GM12873 (cell line): ENCODE measurements at regions not wholly inside any gene's neighbourhood (a gene's known extent, or its start where the extent isn't known, plus 50 kb on each side); places are given as distances from the start of the nearest gene placed in this dataset.

Experiments used
- CTCF ChIP-seq: IDR thresholded peaks from 2 replicates; pipeline ENCODE4 v1.5.1; 2012; ENCODE audit warnings: low read depth, mild to moderate bottlenecking, moderate library complexity, low read length, control low read depth; ENCODE audit not compliant: insufficient read depth; ENCODE audit errors: missing control alignments

- no peak for TF ChIP-seq CTCF
Measured at GRCh38 chr4:19694812-19695211, 556.9 kb upstream of the SLIT2 start.

- no peak for TF ChIP-seq CTCF
Measured at GRCh38 chr4:19693936-19694570, 557.7 kb upstream of the SLIT2 start.

GRCh38 chr4:19689511-19689910 lies 562.2 kb upstream of the SLIT2 start:
- TF ChIP-seq CTCF = no peak

GRCh38 chr4:19686456-19686855 lies 565.2 kb upstream of the SLIT2 start:
- no peak for TF ChIP-seq CTCF

- no peak for TF ChIP-seq CTCF
Measured at GRCh38 chr4:19684084-19684483, 567.6 kb upstream of the SLIT2 start.

GRCh38 chr4:19683426-19683825 lies 568.3 kb upstream of the SLIT2 start:
- no peak for TF ChIP-seq CTCF

- TF ChIP-seq CTCF = no peak
Measured at GRCh38 chr4:19677211-19677610, 574.5 kb upstream of the SLIT2 start.
